Panc1 (cell line): ENCODE measurements at regions not wholly inside any gene's neighbourhood (a gene's known extent, or its start where the extent isn't known, plus 50 kb on each side); places are given as distances from the start of the nearest gene placed in this dataset.

Experiments
- ATAC-seq: fragments of 200-7000 bp; cut with Tn5 transposase; 2 replicates; pipeline ENCODE4 v1.9.1; 2020; ENCODE audit warnings: mild to moderate bottlenecking, moderate library complexity
- BruUV-seq: library from RNA; stranded (reverse); fragments of 400-500 nt; replicated peaks from 2 replicates; lab custom pipeline; 2021; lab: Mats Ljungman, UMichigan
- CTCF ChIA-PET: fragments of 300-600 bp; sonication (Branson Sonifier 250); formaldehyde crosslinking; loops from one replicate; lab custom pipeline; 2022; ENCODE audit warnings: antibody characterized with exemption; lab: Charles Lee
- POLR2A ChIA-PET: fragments of 300-600 bp; sonication (Branson Sonifier 250); formaldehyde crosslinking; loops from one replicate; lab custom pipeline; 2022; ENCODE audit warnings: antibody characterized with exemption; lab: Charles Lee
- DNase-seq: peaks from one replicate; pipeline ENCODE4 v3.0.0-alpha.2; 2010; ENCODE audit warnings: low read depth, low spot score
- H3K27ac ChIP-seq: 2 replicates; pipeline ENCODE4 v1.5.1; 2011; ENCODE audit warnings: mild to moderate bottlenecking, low read length, inconsistent platforms
- H3K27me3 ChIP-seq: fragments of 200-500 bp; sonication (Bioruptor generic); 2 replicates; pipeline ENCODE4 v1.6.0; 2014; ENCODE audit warnings: low read length, inconsistent platforms; ENCODE audit not compliant: control insufficient read depth, insufficient read depth
- H3K36me3 ChIP-seq: fragments of 200-500 bp; sonication (Bioruptor generic); 2 replicates; pipeline ENCODE4 v1.5.1; 2014; ENCODE audit warnings: inconsistent platforms, mild to moderate bottlenecking, low read length, moderate library complexity; ENCODE audit not compliant: control insufficient read depth, insufficient read depth
- H3K4me1 ChIP-seq: 2 replicates; pipeline ENCODE4 v1.5.1; 2011; ENCODE audit warnings: inconsistent platforms, mild to moderate bottlenecking, low read length, moderate library complexity; ENCODE audit not compliant: control insufficient read depth, insufficient read depth
- H3K4me3 ChIP-seq, 2 experiments: 2 replicates each; pipeline ENCODE4 v1.5.1; 2011 to 2012; ENCODE audit warnings: low read depth in 2 of 2, low read length in 2 of 2, mild to moderate bottlenecking in 2 of 2, inconsistent platforms in 1 of 2, moderate library complexity in 1 of 2
- H3K9me3 ChIP-seq: fragments of 200-500 bp; sonication (Bioruptor generic); 2 replicates; pipeline ENCODE4 v1.5.1; 2014; ENCODE audit warnings: low read depth, mild to moderate bottlenecking, inconsistent platforms, low read length, moderate library complexity; ENCODE audit not compliant: control insufficient read depth, insufficient read depth
- POLR2AphosphoS5 ChIP-seq: IDR thresholded peaks from 2 replicates; pipeline ENCODE4 v1.6.1; 2012; ENCODE audit warnings: mild to moderate bottlenecking, low read depth, low read length, moderate library complexity
- REST ChIP-seq, 2 experiments: IDR thresholded peaks; 2 replicates each; pipeline ENCODE4 v1.6.1; 2011 to 2012; ENCODE audit warnings: low read depth in 2 of 2, control low read depth in 1 of 2, low read length in 1 of 2, mild to moderate bottlenecking in 1 of 2, moderate library complexity in 1 of 2; ENCODE audit not compliant: insufficient read depth in 1 of 2
- SIN3A ChIP-seq: IDR thresholded peaks from 2 replicates; pipeline ENCODE4 v1.6.1; 2012; ENCODE audit warnings: low read depth, mild to moderate bottlenecking, low read length, moderate library complexity, borderline replicate concordance; ENCODE audit not compliant: insufficient read depth
- TCF7L2 ChIP-seq: IDR thresholded peaks from 2 replicates; pipeline ENCODE4 v1.6.1; 2011; ENCODE audit warnings: mild to moderate bottlenecking, low read depth, low read length, inconsistent platforms
- in situ Hi-C: cut with HindIII; loops from 2 replicates; pipeline ENCODE4 v1.10.0; 2016; ENCODE audit warnings: low sequenced_read_pairs, low pct_unique_long_range_greater_than_20kb
- intact Hi-C: fragments of 100-400 bp; cut with micrococcal nuclease; formaldehyde crosslinking; loops from one replicate; pipeline ENCODE4 v1.10.0; 2022; ENCODE audit not compliant: unreplicated experiment
- TF ChIP-seq, protein P1 (sequence below): fragments of 450-650 bp; IDR thresholded peaks from 2 replicates; pipeline ENCODE4 v1.5.1; 2017; ENCODE audit warnings: mild to moderate bottlenecking

GRCh38 chr11:101305496-101305895 lies 175.9 kb upstream of the PGR start:
- Histone ChIP-seq H3K9me3 (no peaks in the 10 kb centered on the region), H3K4me3 (no peak overlapping the region), H3K27me3 (no peaks in the 10 kb centered on the region), H3K36me3 (no peaks in the 10 kb centered on the region), H3K4me1 (no peaks in the 10 kb centered on the region), H3K27ac (no peak overlapping the region)
- ATAC-seq (no peak), DNase-seq (no peak)
- POLR2A ChIA-PET = no interaction called here
- in situ Hi-C loops = no loop called here
- BruUV-seq = no TSS peak
- CTCF ChIA-PET = no interaction called here
- intact Hi-C loops = no loop called here
- TF ChIP-seq TCF7L2 (no peak), SIN3A (no peak), POLR2AphosphoS5 (no peak), REST (IDR thresholded peaks at IDR 0.05; ENCODE audit: insufficient read depth in 1 of 2, low read depth in 2 of 2, low read length in 1 of 2) (no peak)
- TF ChIP-seq, protein P1, sequence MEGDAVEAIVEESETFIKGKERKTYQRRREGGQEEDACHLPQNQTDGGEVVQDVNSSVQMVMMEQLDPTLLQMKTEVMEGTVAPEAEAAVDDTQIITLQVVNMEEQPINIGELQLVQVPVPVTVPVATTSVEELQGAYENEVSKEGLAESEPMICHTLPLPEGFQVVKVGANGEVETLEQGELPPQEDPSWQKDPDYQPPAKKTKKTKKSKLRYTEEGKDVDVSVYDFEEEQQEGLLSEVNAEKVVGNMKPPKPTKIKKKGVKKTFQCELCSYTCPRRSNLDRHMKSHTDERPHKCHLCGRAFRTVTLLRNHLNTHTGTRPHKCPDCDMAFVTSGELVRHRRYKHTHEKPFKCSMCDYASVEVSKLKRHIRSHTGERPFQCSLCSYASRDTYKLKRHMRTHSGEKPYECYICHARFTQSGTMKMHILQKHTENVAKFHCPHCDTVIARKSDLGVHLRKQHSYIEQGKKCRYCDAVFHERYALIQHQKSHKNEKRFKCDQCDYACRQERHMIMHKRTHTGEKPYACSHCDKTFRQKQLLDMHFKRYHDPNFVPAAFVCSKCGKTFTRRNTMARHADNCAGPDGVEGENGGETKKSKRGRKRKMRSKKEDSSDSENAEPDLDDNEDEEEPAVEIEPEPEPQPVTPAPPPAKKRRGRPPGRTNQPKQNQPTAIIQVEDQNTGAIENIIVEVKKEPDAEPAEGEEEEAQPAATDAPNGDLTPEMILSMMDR = no peak

- in situ Hi-C loops (no loop called here), intact Hi-C loops (no loop called here)
- BruUV-seq = no TSS peak
- H3K9me3 ChIP-seq = no peaks in the 10 kb centered on the region
- no peak overlapping the region for H3K27ac ChIP-seq
- no peak for ATAC-seq
- DNase-seq = no peak
- ChIA-PET POLR2A (no interaction called here), CTCF (no interaction called here)
- H3K4me1 ChIP-seq = no peaks in the 10 kb centered on the region
- no peaks in the 10 kb centered on the region for H3K36me3 ChIP-seq
- no peaks in the 10 kb centered on the region for H3K27me3 ChIP-seq
- TF ChIP-seq, protein P1 = no peak
- TF ChIP-seq TCF7L2 (no peak), SIN3A (no peak), POLR2AphosphoS5 (no peak), REST (IDR thresholded peaks at IDR 0.05; ENCODE audit: insufficient read depth in 1 of 2, low read depth in 2 of 2, low read length in 1 of 2) (no peak)
- H3K4me3 ChIP-seq = no peak overlapping the region
Observed at GRCh38 chr11:101299210-101299609, 169.6 kb upstream of the PGR start.
